NT2/D1 (cell line): ENCODE measurements at regions not wholly inside any gene's neighbourhood (a gene's known extent, or its start where the extent isn't known, plus 50 kb on each side); places are given as distances from the start of the nearest gene placed in this dataset.

ENCODE experiments used
- DNase-seq: peaks from one replicate; pipeline ENCODE4 v3.0.0-alpha.2; 2011; ENCODE audit warnings: low read depth, low spot score
- H3K27me3 ChIP-seq: 2 replicates; pipeline ENCODE4 v1.6.0; 2011; ENCODE audit warnings: mild to moderate bottlenecking; ENCODE audit not compliant: insufficient read length, insufficient read depth
- H3K36me3 ChIP-seq: 2 replicates; pipeline ENCODE4 v1.6.1; 2011; ENCODE audit warnings: mild to moderate bottlenecking, low read length, mixed read lengths; ENCODE audit not compliant: insufficient read depth, insufficient read length
- H3K4me1 ChIP-seq: 2 replicates; pipeline ENCODE4 v1.5.1; 2011; ENCODE audit not compliant: insufficient read depth, insufficient read length
- H3K4me3 ChIP-seq: 2 replicates; pipeline ENCODE4 v1.5.1; 2011; ENCODE audit warnings: low read depth; ENCODE audit not compliant: insufficient read length
- H3K9ac ChIP-seq: 2 replicates; pipeline ENCODE4 v1.6.0; 2011; ENCODE audit warnings: low read depth; ENCODE audit not compliant: insufficient read length
- H3K9me3 ChIP-seq: 2 replicates; pipeline ENCODE4 v1.5.1; 2011; ENCODE audit warnings: mild to moderate bottlenecking, low read length; ENCODE audit not compliant: insufficient read depth
- SUZ12 ChIP-seq: IDR thresholded peaks from 2 replicates; pipeline ENCODE4 v1.6.1; 2011; ENCODE audit not compliant: insufficient read length, insufficient read depth; ENCODE audit errors: extremely low read depth
- YY1 ChIP-seq: IDR thresholded peaks from 2 replicates; pipeline ENCODE4 v1.6.1; 2011; ENCODE audit not compliant: insufficient read length, insufficient read depth
- ZNF274 ChIP-seq: IDR thresholded peaks from 2 replicates; pipeline ENCODE4 v1.6.1; 2011; ENCODE audit warnings: mild to moderate bottlenecking, low read depth, low read length

DNA sequence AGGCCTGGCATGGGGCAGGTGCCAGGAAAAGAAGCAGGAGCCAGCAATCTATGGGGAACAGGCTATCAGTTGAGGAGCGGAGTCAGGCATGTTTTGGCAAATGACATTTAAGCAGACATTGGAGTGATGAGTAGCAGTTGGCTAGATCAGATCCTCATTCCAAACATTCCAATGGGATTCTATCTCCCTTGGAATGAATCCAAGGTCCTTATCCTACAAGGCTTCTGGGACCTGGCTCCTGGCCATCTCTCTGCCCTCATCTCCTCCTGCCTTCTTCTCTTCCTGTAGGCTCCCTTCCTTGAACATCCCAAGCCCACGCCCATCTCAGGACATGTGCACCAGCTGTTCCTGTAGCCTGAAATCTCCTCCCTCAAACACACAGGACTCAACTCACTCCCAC, 1074.5 kb downstream of the TBC1D22A start:
- peaks cover 2% of the 10 kb centered on the region for H3K4me1 ChIP-seq
- H3K9me3 ChIP-seq = no peaks in the 10 kb centered on the region
- no peaks in the 10 kb centered on the region for H3K36me3 ChIP-seq
- no peaks in the 10 kb centered on the region for H3K27me3 ChIP-seq
- no peak overlapping the region for H3K9ac ChIP-seq
- no peak for DNase-seq
- no peak overlapping the region for H3K4me3 ChIP-seq
- no peak for TF ChIP-seq SUZ12
- TF ChIP-seq ZNF274 = no peak

- H3K9me3 ChIP-seq = no peaks in the 10 kb centered on the region
- no peak for DNase-seq
- no peaks in the 10 kb centered on the region for H3K36me3 ChIP-seq
- peaks cover 2% of the 10 kb centered on the region for H3K4me1 ChIP-seq
- TF ChIP-seq SUZ12 = no peak
- TF ChIP-seq YY1 = no peak
- no peak for TF ChIP-seq ZNF274
- no peaks in the 10 kb centered on the region for H3K27me3 ChIP-seq
- no peak overlapping the region for H3K4me3 ChIP-seq
- H3K9ac ChIP-seq = no peak overlapping the region
Observed at GRCh38 chr22:47835726-47836125, 1073.3 kb downstream of the TBC1D22A start.

DNA sequence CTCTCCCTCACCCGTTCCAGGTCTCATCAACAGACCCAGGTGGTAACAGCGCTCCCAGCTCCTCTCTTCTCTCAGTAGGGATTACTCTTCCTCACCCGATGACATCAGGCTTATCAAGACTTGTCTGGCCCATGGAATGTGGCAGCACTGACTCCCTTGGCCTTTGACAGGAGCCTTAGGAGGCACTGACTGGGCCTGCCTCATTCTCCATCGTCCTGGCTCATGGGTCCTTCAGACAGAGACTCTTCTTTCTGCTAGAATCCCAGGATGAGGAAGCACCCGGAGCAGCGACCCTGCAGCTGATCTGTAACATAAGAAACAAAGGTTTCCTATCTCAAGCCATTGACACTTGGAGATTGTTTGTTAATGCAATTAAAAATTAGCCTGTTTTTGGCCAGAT, 1063.6 kb downstream of the TBC1D22A start:
- Histone ChIP-seq H3K36me3 (no peaks in the 10 kb centered on the region), H3K4me1 (no peaks in the 10 kb centered on the region), H3K9ac (no peak overlapping the region), H3K27me3 (no peaks in the 10 kb centered on the region), H3K4me3 (no peak overlapping the region), H3K9me3 (no peaks in the 10 kb centered on the region; the same call in 1 of the 2 replicates)
- DNase-seq = no peak
- no peak for TF ChIP-seq ZNF274

DNA sequence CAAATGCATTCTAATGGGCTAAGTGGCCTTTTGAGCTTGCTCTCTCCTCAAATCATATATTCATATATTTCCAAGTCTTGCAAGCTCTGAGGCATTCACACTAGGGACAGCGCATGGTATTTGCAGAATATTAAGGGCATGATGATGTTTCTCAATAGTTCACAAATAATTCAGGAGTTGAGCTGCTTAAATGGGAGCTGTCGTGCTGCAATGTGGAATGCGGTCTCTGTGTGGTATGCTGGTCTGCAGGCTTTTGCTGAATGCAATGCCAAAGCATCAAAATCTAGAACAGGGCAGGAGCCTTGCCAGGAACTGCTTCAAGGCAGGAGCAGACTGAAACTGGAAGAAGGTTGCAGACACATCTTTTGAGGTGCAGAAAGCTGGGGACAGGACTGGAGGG, 1060.0 kb downstream of the TBC1D22A start:
- peaks cover 5% of the 10 kb centered on the region; the same call in 1 of the 2 replicates for H3K9me3 ChIP-seq
- H3K4me3 ChIP-seq = no peak overlapping the region
- H3K4me1 ChIP-seq = no peaks in the 10 kb centered on the region
- no peak overlapping the region for H3K9ac ChIP-seq
- no peaks in the 10 kb centered on the region for H3K27me3 ChIP-seq
- H3K36me3 ChIP-seq = no peaks in the 10 kb centered on the region
- no peak for DNase-seq
- TF ChIP-seq SUZ12 (no peak), ZNF274 (no peak), YY1 (no peak)

- H3K9me3 ChIP-seq = peaks cover 6% of the 10 kb centered on the region; the same call in 1 of the 2 replicates
- no peak for DNase-seq
- no peak overlapping the region for H3K4me3 ChIP-seq
- no peaks in the 10 kb centered on the region for H3K4me1 ChIP-seq
- H3K9ac ChIP-seq = no peak overlapping the region
- TF ChIP-seq ZNF274 = no peak
- no peaks in the 10 kb centered on the region for H3K27me3 ChIP-seq
- no peaks in the 10 kb centered on the region for H3K36me3 ChIP-seq
Observed at GRCh38 chr22:47818496-47818895, 1056.0 kb downstream of the TBC1D22A start.

DNA sequence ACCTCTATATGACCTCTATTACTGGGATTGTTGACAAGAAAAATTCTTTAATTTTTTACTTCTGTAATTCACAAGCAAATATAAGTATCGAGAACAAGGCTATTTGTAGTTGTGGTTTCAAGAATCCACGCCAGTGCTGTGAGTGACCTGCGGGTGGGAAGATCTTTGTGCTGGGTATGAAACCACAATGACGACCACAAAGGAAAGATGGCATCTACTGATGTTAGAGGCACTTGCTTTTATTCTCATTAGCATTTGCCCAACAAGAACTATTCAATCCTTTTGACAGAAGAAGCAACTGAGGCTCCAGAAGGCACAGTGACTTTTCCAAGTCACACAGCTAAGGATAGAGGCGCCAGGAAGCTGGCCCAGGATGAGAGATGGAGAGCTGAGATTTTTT, 1054.9 kb downstream of the TBC1D22A start:
- Histone ChIP-seq H3K36me3 (no peaks in the 10 kb centered on the region), H3K4me1 (no peaks in the 10 kb centered on the region), H3K9ac (no peak overlapping the region), H3K27me3 (no peaks in the 10 kb centered on the region), H3K4me3 (no peak overlapping the region), H3K9me3 (peaks cover 6% of the 10 kb centered on the region; the same call in 1 of the 2 replicates)
- no peak for DNase-seq
- TF ChIP-seq SUZ12 (no peak), YY1 (no peak), ZNF274 (no peak)

- Histone ChIP-seq H3K4me3 (no peak overlapping the region), H3K36me3 (no peaks in the 10 kb centered on the region), H3K9ac (no peak overlapping the region), H3K9me3 (peaks cover 6% of the 10 kb centered on the region; the same call in 1 of the 2 replicates), H3K27me3 (no peaks in the 10 kb centered on the region), H3K4me1 (no peaks in the 10 kb centered on the region)
- no peak for DNase-seq
- no peak for TF ChIP-seq SUZ12
- TF ChIP-seq ZNF274 = no peak
- TF ChIP-seq YY1 = no peak
Observed at GRCh38 chr22:47816863-47817210, 1054.4 kb downstream of the TBC1D22A start.

DNA sequence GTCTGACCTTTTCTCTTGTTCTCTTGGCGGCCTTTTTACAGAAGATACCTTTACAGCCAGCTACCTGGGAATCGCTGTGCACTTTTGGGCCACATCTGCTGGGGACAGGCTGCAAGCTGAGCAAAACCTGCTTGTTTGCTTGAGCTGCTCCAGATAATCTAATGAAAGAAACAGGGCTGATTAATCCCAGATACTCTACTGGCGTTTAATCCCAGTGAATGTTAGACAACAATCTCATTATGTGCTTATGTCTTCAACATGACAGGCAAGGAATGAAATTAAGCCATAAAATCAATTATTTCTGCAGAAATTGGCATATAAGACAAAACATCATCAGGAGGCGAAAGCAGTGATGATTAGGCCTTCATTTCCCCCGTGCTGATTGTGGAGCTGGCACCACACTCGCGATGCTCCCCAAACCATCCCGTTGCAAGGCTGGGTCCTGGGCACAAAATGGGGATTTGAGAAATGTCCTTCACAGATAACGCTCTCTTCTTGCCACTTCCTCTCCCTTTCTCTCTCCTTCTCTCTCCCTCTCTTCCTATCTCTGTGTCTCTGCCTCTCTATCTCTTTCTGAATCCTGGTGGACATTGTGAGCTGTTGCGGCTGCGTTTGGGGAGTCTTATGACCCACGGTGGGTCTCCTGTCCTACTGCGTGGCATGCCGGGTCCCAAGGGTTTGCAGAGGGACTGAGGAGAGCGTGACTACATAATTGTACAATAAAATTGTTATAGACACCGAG, 1053.8 kb downstream of the TBC1D22A start:
- Histone ChIP-seq H3K9ac (no peak overlapping the region), H3K9me3 (peaks cover 6% of the 10 kb centered on the region; the same call in 1 of the 2 replicates), H3K4me1 (no peaks in the 10 kb centered on the region), H3K27me3 (no peaks in the 10 kb centered on the region), H3K4me3 (no peak overlapping the region), H3K36me3 (no peaks in the 10 kb centered on the region)
- TF ChIP-seq ZNF274 (no peak), SUZ12 (no peak), YY1 (no peak)
- DNase-seq = no peak
